ENCODE measurements at regions not wholly inside any gene's neighbourhood (a gene's known extent, or its start where the extent isn't known, plus 50 kb on each side); places are given as distances from the start of the nearest gene placed in this dataset.

DNA sequence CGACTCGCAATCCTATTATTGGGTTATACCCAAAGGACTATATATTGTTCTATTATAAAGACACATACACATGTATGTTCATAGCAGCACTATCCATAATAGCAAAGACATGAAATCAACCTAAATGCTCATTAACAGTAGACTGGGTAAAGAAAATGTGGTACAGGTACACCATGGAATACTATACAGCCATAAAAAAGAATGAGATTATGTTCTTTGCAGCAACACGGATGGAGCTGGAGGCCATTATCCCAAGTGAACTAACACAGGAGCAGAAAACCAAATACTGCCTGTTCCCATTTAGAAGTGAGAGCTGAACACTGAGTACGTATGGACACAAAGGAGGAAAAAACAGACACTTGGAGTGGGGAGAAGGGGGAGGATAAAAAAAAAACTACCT, 536.8 kb upstream of the DPP6 start:
- DNase-seq (ENCODE audit: low read depth, low spot score): no peak
- in situ Hi-C loops (cut with HindIII; ENCODE audit: low sequenced_read_pairs): no loop called here
- H3K4me3 ChIP-seq (ENCODE audit: low read depth, low read length): no peak overlapping the region
- TF ChIP-seq, protein P1, sequence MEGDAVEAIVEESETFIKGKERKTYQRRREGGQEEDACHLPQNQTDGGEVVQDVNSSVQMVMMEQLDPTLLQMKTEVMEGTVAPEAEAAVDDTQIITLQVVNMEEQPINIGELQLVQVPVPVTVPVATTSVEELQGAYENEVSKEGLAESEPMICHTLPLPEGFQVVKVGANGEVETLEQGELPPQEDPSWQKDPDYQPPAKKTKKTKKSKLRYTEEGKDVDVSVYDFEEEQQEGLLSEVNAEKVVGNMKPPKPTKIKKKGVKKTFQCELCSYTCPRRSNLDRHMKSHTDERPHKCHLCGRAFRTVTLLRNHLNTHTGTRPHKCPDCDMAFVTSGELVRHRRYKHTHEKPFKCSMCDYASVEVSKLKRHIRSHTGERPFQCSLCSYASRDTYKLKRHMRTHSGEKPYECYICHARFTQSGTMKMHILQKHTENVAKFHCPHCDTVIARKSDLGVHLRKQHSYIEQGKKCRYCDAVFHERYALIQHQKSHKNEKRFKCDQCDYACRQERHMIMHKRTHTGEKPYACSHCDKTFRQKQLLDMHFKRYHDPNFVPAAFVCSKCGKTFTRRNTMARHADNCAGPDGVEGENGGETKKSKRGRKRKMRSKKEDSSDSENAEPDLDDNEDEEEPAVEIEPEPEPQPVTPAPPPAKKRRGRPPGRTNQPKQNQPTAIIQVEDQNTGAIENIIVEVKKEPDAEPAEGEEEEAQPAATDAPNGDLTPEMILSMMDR (IDR thresholded peaks at IDR 0.05; ENCODE audit: low read depth, low read length): no peak

DNA sequence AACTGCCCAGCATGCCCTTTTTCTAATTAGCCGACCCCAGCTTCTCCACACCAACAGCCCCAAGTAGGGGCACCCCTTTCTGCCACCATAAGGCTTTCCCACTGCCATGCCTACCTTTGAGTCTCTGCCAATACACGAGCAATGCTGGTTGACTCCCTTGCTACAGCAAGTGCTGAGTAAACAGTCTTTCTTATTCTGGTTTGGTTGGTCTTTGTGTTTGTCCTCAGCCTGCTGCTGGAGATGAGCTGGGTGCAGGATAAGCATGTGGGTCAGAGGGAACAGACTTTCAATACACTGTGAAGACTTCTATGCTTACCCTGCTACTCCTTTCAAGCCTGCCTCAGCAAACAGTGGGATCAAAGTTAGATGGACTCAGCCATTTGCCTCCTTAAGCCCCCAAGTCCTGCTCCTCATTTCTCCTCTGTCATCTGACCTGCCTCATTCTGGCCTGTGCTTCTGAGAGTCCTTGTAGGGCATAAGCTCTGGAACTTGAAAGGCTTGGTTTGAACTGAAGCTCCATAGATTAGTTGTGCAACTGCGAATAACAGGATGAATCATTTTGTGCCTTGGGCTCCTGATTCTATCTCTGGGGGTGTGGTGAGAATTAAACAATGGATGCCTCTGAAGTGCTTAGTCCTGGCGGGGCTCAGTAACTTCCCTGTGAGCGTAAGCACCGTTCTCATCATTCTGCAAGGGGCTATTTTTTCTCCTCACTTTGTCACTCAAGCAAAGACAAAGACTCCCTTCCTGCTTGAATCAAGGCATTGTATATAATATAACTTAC, 533.8 kb upstream of the DPP6 start:
- no peak for DNase-seq (ENCODE audit: low read depth, low spot score)
- TF ChIP-seq, protein P1 (IDR thresholded peaks at IDR 0.05; ENCODE audit: low read depth, low read length): no peak
- no peak overlapping the region for H3K4me3 ChIP-seq (ENCODE audit: low read depth, low read length)
- in situ Hi-C loops (cut with HindIII; ENCODE audit: low sequenced_read_pairs): no loop called here

DNA sequence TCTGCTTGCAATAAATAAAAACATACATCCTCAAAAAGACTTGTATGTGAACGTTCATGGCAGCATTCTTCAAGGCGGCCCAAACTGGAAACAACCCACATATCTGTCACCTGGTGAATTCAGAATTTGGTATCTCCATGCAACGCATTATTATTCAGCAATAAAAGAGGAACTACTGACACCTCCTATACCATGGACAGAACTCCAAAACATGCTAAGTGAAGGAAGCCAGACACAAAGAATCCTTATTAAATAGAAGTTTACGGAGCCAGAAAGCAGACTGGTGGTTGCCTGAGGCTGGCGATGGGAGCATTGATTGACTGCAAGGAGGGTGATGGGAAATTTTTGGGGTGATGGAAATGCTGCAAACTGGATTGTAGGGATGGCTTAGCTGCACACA, 530.8 kb upstream of the DPP6 start:
- TF ChIP-seq, protein P1 (IDR thresholded peaks at IDR 0.05; ENCODE audit: low read depth, low read length): no peak
- no peak overlapping the region for H3K4me3 ChIP-seq (ENCODE audit: low read depth, low read length)
- in situ Hi-C loops (cut with HindIII; ENCODE audit: low sequenced_read_pairs): no loop called here
- DNase-seq (ENCODE audit: low read depth, low spot score): no peak

DNA sequence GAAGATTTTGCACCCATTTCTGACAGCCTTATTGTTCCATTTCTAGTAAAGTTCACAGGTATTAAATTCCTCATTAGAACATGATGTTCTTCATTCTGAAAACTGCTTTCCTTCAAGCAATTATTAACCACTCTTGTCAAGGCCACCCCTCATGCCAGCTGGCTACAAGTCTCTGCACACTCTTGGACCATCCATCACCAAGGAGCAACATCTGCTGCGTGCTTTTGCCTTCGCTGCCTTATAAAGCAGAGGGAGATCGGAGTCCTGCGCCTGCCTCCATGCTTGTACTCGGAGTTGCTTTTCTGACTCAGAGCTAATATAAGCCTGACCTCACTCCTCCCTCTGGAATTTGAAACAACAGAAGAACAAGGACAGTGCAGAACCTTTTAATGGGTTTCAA, 529.9 kb upstream of the DPP6 start:
- H3K4me3 ChIP-seq (ENCODE audit: low read depth, low read length): no peak overlapping the region
- TF ChIP-seq, protein P1 (IDR thresholded peaks at IDR 0.05; ENCODE audit: low read depth, low read length): no peak
- in situ Hi-C loops (cut with HindIII; ENCODE audit: low sequenced_read_pairs): no loop called here
- no peak for DNase-seq (ENCODE audit: low read depth, low spot score)

DNA sequence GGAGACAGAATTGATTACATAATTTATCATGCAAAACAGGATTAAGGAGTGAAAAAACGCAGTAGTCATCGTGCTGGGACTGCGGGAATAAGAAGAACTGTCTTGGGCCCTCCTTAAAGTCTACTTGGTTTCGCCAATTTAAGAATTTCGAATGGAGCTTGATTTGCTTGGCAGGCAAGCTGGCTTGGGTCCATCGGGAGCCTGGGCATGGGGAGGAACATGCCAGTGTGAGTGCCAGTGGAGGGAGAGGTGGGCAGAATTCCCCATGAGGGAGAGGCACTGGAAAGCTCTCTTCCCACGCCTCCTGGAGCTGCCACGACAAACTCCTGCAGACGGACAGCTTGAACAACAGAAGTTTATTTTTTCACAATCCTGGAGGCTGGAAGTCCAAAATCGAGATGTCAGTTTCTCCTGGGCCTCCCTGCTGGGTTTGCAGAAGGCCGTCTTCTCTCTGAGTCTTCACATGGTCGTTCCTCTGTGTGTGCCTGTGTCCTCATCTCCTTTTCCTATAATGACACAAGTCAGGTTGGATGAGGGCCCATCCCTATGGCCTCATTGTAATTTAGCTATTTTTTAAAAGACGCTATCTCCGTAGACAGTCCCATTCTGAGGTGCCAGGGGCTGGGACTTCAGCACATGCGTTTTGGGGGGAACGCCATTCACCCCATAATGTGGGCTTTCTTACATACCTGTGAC, 528.7 kb upstream of the DPP6 start:
- TF ChIP-seq, protein P1 (IDR thresholded peaks at IDR 0.05; ENCODE audit: low read depth, low read length): no peak
- in situ Hi-C loops (cut with HindIII; ENCODE audit: low sequenced_read_pairs): no loop called here
- no peak for DNase-seq (ENCODE audit: low read depth, low spot score)
- H3K4me3 ChIP-seq (ENCODE audit: low read depth, low read length): no peak overlapping the region

DNA sequence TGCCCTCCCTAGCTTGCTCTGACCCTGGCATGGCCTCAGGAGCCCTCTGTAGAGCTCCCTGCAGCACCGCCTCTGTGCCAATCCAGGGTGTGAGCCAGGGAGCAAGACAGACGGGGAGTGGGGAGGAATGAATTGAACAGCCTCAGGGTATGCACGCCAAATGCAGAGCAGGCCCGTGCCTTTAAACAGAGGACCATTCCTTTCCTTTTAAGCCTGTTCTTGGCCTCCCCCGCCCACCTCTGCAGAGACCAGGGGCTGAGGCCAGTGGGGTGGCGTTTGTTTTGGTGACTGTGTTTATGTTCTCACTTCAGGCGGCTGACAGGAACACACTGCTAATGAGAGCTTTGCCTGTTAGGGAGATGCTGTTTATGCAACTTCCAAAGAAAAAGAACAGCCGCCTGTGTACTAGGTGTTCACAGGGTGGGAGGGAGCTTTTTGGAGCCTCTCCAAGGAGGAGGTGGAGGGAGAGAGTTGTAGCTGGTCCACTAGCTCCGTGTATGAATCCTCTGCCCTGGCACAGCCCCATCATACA, 528.1 kb upstream of the DPP6 start:
- TF ChIP-seq, protein P1 (IDR thresholded peaks at IDR 0.05; ENCODE audit: low read depth, low read length): no peak
- in situ Hi-C loops (cut with HindIII; ENCODE audit: low sequenced_read_pairs): no loop called here
- H3K4me3 ChIP-seq (ENCODE audit: low read depth, low read length): no peak overlapping the region
- no peak for DNase-seq (ENCODE audit: low read depth, low spot score)
